Stromal cell of bone marrow (primary cell): ENCODE measurements at regions not wholly inside any gene's neighbourhood (a gene's known extent, or its start where the extent isn't known, plus 50 kb on each side); places are given as distances from the start of the nearest gene placed in this dataset.

Experiments
- DNase-seq: peaks from one replicate; pipeline ENCODE4 v3.0.0-alpha.2; 2012; ENCODE audit warnings: low read depth

DNA sequence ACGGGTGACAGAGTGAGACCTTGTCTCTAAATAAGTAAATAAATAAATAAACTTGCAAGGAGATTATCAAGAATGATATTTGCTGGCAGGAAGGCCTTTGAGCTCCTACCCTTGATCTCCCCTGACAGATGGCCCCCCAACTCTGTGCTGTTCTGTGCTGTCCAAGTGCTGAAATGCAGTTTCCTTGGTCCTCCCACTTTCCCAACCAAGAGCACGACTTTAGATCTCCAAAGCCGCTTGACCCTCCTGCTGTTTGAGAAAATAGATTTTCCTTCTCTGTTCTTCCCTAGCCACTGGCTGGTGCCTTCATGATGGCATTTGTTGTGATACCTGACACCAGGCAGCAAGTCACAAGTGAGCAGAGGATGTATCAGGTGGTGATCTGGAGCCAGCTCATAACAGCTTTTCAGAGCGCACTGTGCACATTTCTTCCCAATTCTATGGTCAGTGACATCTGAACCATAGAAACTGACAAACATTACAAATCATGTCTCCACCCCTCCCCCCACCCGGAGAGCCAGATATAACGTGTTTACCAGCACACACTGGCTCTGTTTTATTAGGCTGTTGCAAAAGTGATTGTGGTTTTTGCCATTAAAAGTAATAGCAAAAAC is 80.0 kb upstream of the PUM3 start:
- no peak for DNase-seq

DNA sequence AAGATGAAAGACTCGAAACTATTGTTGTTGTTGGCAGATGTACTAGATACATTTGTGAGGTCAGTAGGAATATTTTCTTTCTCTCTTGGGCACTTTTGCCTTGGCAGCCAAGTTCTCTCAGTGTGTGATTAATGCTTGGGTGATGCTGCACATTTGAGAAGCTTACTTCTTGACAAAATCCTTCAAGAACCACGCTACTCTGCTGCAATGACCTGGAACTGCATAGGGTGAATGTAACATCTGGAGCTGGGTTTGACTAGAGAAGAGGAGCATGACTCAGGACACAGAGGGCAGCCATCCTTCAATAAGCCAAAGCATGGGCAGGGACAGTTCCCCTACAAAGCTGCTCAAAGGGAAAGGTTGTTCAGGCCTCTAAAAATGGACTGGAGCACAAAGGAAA is 75.5 kb upstream of the PUM3 start:
- peak; percentile 80 for DNase-seq

DNA sequence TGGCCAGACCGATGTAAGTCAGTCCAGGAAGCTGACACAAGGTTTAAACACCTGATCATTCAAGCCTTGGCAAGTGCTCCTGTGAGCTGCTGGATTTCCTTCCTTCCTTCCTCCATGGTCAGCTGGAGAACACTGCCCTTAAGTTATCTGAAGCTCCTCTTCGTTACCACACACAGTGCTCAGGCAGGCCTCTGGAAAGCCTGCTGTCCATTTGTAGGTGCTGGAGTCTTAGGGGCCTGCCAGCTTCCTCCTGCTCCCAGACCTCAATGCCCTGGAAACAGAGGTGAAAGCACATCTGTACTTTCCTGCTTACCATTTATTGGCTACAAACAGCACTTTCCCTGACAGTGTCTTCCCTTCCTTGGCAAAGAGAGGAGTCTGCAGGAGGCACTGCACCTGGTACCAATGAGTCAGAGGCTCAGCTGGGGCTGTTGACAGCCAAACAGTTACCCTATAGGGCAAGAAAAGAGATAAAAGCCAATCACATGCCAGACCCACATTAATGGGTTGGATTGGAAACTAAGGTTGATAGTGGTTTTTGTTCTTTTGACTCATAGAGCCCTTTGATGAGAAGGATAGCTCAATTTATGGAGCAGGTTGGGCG is 72.6 kb upstream of the PUM3 start:
- no peak for DNase-seq

DNA sequence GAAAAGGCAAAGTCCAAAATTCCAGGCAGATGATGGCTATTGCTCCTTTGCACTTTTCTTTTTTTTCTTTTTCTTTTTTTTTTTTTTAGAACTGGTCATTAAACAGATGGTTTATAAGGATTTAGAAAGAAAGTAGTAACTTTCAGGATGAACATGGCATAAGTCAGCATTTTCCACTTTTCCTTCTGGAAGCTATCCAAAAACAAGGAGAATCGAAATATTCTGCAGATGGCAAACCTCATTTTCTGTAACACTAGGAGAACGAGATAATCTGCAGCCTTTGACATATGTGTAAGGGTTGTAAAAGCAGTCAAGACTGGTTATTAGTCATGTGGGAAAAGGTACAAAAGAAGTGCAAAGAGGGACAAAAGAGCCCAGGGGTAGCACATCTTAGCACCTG is 69.1 kb upstream of the PUM3 start:
- DNase-seq, result no peak

DNA sequence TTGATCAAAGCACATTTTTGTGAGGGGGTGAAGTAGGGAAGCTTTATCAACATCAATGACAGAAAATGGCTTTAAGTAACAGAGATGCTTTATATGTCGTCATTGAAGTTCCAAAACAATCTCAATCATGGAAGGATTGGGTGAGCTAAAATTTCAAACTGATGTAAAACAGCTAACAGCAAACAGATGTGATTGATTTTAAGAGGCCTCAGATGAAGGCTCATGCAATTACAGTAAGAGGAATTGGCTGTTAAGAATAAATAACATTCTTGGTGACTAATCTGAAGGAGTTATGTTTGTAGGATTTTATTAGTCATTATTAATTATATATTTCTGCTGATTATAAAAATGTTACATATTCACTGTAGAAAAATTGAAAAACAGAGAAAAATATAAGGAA is 63.5 kb upstream of the PUM3 start:
- DNase-seq, result no peak

DNA sequence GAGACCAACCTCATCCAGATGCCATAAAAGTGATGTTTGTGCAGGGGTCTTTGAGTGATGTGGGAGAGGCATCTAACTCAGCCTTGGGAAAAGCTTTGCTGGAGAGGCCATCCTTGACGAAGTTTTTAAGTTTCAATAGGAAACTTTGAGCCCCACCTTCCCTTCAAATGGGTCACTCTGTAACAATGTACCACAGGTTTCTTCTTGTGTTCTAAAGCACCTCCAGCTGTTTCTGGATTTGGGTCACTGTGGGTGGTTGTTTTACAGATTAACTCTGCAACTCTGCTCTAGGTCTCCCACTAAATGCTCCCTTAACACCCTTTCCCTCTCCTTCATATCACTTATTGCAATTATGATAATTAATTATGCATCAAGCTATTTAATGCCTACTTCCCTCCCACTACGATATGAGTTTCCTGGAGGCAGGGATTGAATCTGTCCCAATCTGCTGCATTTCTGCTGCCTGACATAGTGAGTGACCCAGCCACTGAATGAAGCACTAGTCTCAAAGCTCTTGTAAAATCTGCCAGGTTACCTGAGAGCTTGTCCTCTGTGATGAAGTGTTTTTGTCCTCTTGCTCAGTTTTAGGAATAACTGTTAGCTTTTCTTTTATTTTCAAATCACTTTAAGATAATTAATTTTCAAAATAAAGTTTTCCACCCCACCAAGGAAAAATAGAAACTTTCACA is 60.5 kb upstream of the PUM3 start:
- no peak for DNase-seq
